ENCODE measurements at regions not wholly inside any gene's neighbourhood (a gene's known extent, or its start where the extent isn't known, plus 50 kb on each side); places are given as distances from the start of the nearest gene placed in this dataset.

DNA sequence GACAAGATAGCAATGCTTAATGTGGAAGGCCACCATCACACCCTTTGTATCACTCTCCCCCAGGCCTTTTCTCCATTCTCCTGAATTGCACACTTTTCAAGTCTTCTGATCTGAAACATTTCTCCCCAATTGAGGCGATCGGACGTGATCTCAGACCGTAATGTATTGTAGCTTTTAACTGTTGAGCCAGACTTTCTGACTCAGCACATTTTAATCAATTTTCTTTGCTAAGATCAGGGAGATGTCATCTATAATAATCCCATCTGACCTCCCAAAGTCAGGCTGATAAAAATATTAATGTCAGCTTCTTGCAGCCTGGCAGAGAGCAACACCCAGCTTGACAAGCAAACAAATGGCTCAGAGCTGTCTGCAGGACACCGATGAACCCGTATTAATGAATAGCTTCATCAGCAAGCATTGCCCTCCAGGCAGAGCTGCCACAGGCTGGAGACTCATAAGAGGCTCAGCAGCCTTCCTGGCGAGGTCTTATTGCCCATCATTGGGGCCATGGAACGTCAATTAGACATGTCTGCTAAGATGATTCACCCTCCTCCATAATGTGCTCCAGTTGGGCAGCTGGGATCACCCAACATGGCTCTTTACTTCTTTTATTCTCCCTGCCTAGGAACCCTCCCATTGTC, 60.2 kb upstream of the UQCRFS1 start:
- no peak for TF ChIP-seq CTCF (IDR thresholded peaks at IDR 0.05; ENCODE audit: insufficient read depth, low read depth, low read length)
- TF ChIP-seq EZH2 (IDR thresholded peaks at IDR 0.05; ENCODE audit: insufficient read depth, low read length), result no peak

All from astrocyte (in vitro differentiated cells and primary cell).